H1 (cell line): ENCODE measurements at regions not wholly inside any gene's neighbourhood (a gene's known extent, or its start where the extent isn't known, plus 50 kb on each side); places are given as distances from the start of the nearest gene placed in this dataset.

Experiments
- CTCF ChIA-PET: fragments of 300-600 bp; sonication (Branson Sonifier 250); formaldehyde crosslinking; loops from one replicate; lab custom pipeline; 2021; ENCODE audit not compliant: partially characterized antibody; lab: Charles Lee
- POLR2A ChIA-PET: fragments of 300-600 bp; sonication (Branson Sonifier 250); formaldehyde crosslinking; loops from one replicate; lab custom pipeline; 2021; ENCODE audit warnings: inconsistent platforms; ENCODE audit not compliant: partially characterized antibody; lab: Charles Lee
- DNase-seq, 2 experiments: peaks; one replicate each; pipeline versions ENCODE4 v3.0.0 to v3.0.0-alpha.2; 2010 to 2022; ENCODE audit warnings: low spot score in 2 of 2, low read depth in 1 of 2, mixed read lengths in 1 of 2
- FAIRE-seq: peaks from 2 replicates; lab custom pipeline; 2011; peaks lifted over from hg19 to GRCh38; lab: Jason Lieb, UNC
- H2AFZ ChIP-seq: 2 replicates; pipeline ENCODE4 v1.8.1; 2012; ENCODE audit warnings: low read length, inconsistent platforms
- H2AK5ac ChIP-seq: 2 replicates; pipeline ENCODE4 v1.6.1; 2013; ENCODE audit warnings: low read depth, low read length
- H2BK120ac ChIP-seq: replicated peaks from 2 replicates; pipeline ENCODE3; 2013; ENCODE audit warnings: low read depth, low read length, inconsistent platforms
- H2BK12ac ChIP-seq: 2 replicates; pipeline ENCODE4 v1.6.1; 2013; ENCODE audit warnings: low read depth, low read length
- H2BK15ac ChIP-seq: 2 replicates; pipeline ENCODE4 v1.6.1; 2013; ENCODE audit warnings: low read length
- H2BK20ac ChIP-seq: 2 replicates; pipeline ENCODE4 v1.6.1; 2013; ENCODE audit warnings: low read length
- H2BK5ac ChIP-seq: 2 replicates; pipeline ENCODE4 v1.6.1; 2013; ENCODE audit warnings: low read depth, low read length
- H3K14ac ChIP-seq: 2 replicates; pipeline ENCODE4 v1.6.1; 2013; ENCODE audit warnings: inconsistent platforms; ENCODE audit not compliant: insufficient read length
- H3K18ac ChIP-seq: 2 replicates; pipeline ENCODE4 v1.6.1; 2013; ENCODE audit warnings: low read length; ENCODE audit errors: extremely low read depth
- H3K23ac ChIP-seq: 2 replicates; pipeline ENCODE4 v1.6.1; 2013; ENCODE audit warnings: inconsistent platforms; ENCODE audit not compliant: insufficient read length
- H3K23me2 ChIP-seq: 2 replicates; pipeline ENCODE4 v1.6.1; 2013; ENCODE audit warnings: low read depth, low read length
- H3K27ac ChIP-seq: 2 replicates; pipeline ENCODE4 v1.6.1; 2011; ENCODE audit warnings: low read depth, low read length, inconsistent platforms
- H3K27me3 ChIP-seq, 4 experiments: replicated peaks in 1 of 4; 1 replicate in 1 of 4; 2 replicates in 3 of 4; pipeline versions ENCODE4 v1.6.1 to v1.8.1; 2011 to 2013; ENCODE audit warnings: low read length in 3 of 4, mild to moderate bottlenecking in 3 of 4, inconsistent platforms in 2 of 4, mixed read lengths in 2 of 4, moderate library complexity in 1 of 4; ENCODE audit not compliant: control insufficient read depth in 3 of 4, insufficient read depth in 3 of 4; ENCODE audit errors: extremely low read depth in 1 of 4
- H3K36me3 ChIP-seq, 4 experiments: 2 replicates each; pipeline versions ENCODE4 v1.6.1 to v1.8.1; 2011 to 2013; ENCODE audit warnings: mild to moderate bottlenecking in 4 of 4, low read length in 3 of 4, moderate library complexity in 2 of 4, control low read depth in 1 of 4, inconsistent platforms in 1 of 4; ENCODE audit not compliant: insufficient read depth in 4 of 4, control insufficient read depth in 2 of 4
- H3K4ac ChIP-seq: replicated peaks from 2 replicates; pipeline ENCODE3; 2013; ENCODE audit warnings: low read length, low read depth, mixed read lengths, inconsistent platforms; ENCODE audit not compliant: insufficient read length
- H3K4me1 ChIP-seq, 4 experiments: replicated peaks in 1 of 4; 1 replicate in 1 of 4; 2 replicates in 3 of 4; pipeline versions ENCODE4 v1.6.1 to v1.8.1; 2011 to 2013; ENCODE audit warnings: low read length in 3 of 4, inconsistent platforms in 2 of 4, mixed read lengths in 1 of 4; ENCODE audit not compliant: insufficient read depth in 4 of 4, control insufficient read depth in 3 of 4
- H3K4me2 ChIP-seq, 2 experiments: 2 replicates each; pipeline versions ENCODE4 v1.6.1 to v1.8.1; 2011 to 2013; ENCODE audit warnings: low read depth in 2 of 2, low read length in 2 of 2, control low read depth in 1 of 2, inconsistent platforms in 1 of 2, mild to moderate bottlenecking in 1 of 2; ENCODE audit not compliant: insufficient read depth in 1 of 2
- H3K4me3 ChIP-seq, 4 experiments: fragments of 200-600, 300-600 bp in 1 of 4; sonication (generic), shearing (Covaris generic), sonication (Bioruptor Twin) in 1 of 4; 2 replicates each; pipeline versions ENCODE4 v1.5.1 to v1.8.1; 2011 to 2016; ENCODE audit warnings: low read length in 4 of 4, low read depth in 3 of 4, control low read depth in 2 of 4, inconsistent platforms in 2 of 4, mild to moderate bottlenecking in 2 of 4, mixed read lengths in 1 of 4, moderate library complexity in 1 of 4; ENCODE audit not compliant: insufficient read depth in 2 of 4; ENCODE audit errors: extremely low read depth in 1 of 4
- H3K56ac ChIP-seq: replicated peaks from 2 replicates; pipeline ENCODE3; 2013; ENCODE audit warnings: low read depth, mild to moderate bottlenecking, mixed read lengths, low read length, inconsistent platforms; ENCODE audit not compliant: insufficient read length
- H3K79me1 ChIP-seq: 2 replicates; pipeline ENCODE4 v1.6.1; 2013; ENCODE audit warnings: low read depth, low read length, control low read depth
- H3K79me2 ChIP-seq, 2 experiments: 2 replicates each; pipeline versions ENCODE4 v1.6.1 to v1.8.1; 2012 to 2013; ENCODE audit warnings: low read length in 2 of 2, mild to moderate bottlenecking in 2 of 2, inconsistent platforms in 1 of 2; ENCODE audit not compliant: insufficient read depth in 2 of 2, control insufficient read depth in 1 of 2
- H3K9ac ChIP-seq, 4 experiments: replicated peaks in 1 of 4; 1 replicate in 1 of 4; 2 replicates in 3 of 4; pipeline versions ENCODE4 v1.6.1 to v1.8.1; 2011 to 2013; ENCODE audit warnings: low read depth in 3 of 4, low read length in 3 of 4, control low read depth in 2 of 4, mild to moderate bottlenecking in 2 of 4, moderate library complexity in 2 of 4, inconsistent platforms in 1 of 4; ENCODE audit errors: extremely low read depth in 1 of 4
- H3K9me3 ChIP-seq, 2 experiments: 2 replicates each; pipeline versions ENCODE4 v1.6.1 to v1.8.1; 2012 to 2013; ENCODE audit warnings: mild to moderate bottlenecking in 2 of 2, moderate library complexity in 2 of 2, control low read depth in 1 of 2, inconsistent platforms in 1 of 2, low read depth in 1 of 2, low read length in 1 of 2, mixed read lengths in 1 of 2; ENCODE audit not compliant: insufficient read depth in 2 of 2
- H4K20me1 ChIP-seq, 2 experiments: replicated peaks in 1 of 2; 2 replicates each; pipeline versions ENCODE3 to v1.8.1; 2011 to 2013; ENCODE audit warnings: inconsistent platforms in 2 of 2, low read length in 2 of 2, mild to moderate bottlenecking in 1 of 2; ENCODE audit not compliant: insufficient read depth in 2 of 2, control insufficient read depth in 1 of 2
- H4K5ac ChIP-seq: 2 replicates; pipeline ENCODE4 v1.6.1; 2013; ENCODE audit warnings: low read length, low read depth, mixed read lengths, inconsistent platforms; ENCODE audit not compliant: insufficient read length
- H4K8ac ChIP-seq: 2 replicates; pipeline ENCODE4 v1.8.0; 2013; ENCODE audit warnings: mild to moderate bottlenecking, moderate library complexity, low read length, inconsistent platforms; ENCODE audit not compliant: insufficient read depth; ENCODE audit errors: extremely low read depth
- H4K91ac ChIP-seq: replicated peaks from 2 replicates; pipeline ENCODE3; 2013; ENCODE audit warnings: low read length, mixed read lengths, inconsistent platforms; ENCODE audit not compliant: insufficient read length
- CREB1 ChIP-seq: IDR thresholded peaks from 2 replicates; pipeline ENCODE4 v1.6.1; 2012; ENCODE audit warnings: inconsistent platforms
- GABPA ChIP-seq: IDR thresholded peaks from 2 replicates; pipeline ENCODE4 v1.6.1; 2011; ENCODE audit warnings: mild to moderate bottlenecking, low read length, moderate library complexity, borderline replicate concordance; ENCODE audit not compliant: insufficient read depth
- JUN ChIP-seq: IDR thresholded peaks from 2 replicates; pipeline ENCODE4 v1.6.1; 2011; ENCODE audit warnings: low read depth, mild to moderate bottlenecking, improper control_type of control experiment, low read length
- KDM1A ChIP-seq: fragments of 200-600, 300-600 bp; sonication (generic); IDR thresholded peaks from 2 replicates; pipeline ENCODE4 v1.7.1; 2016; ENCODE audit warnings: mild to moderate bottlenecking, low read length, borderline replicate concordance
- SIN3A ChIP-seq, 2 experiments: IDR thresholded peaks in 1 of 2; conservative IDR thresholded peaks in 1 of 2; 2 replicates each; pipeline ENCODE4 v1.6.1; 2011 to 2012; ENCODE audit warnings: low read length in 2 of 2, improper control_type of control experiment in 1 of 2, low read depth in 1 of 2, mild to moderate bottlenecking in 1 of 2
- SP4 ChIP-seq: IDR thresholded peaks from 2 replicates; pipeline ENCODE4 v1.6.1; 2012; ENCODE audit warnings: low read length, inconsistent platforms
- TBP ChIP-seq: IDR thresholded peaks from 2 replicates; pipeline ENCODE4 v1.6.1; 2011; ENCODE audit warnings: low read depth, low read length, improper control_type of control experiment
- TEAD4 ChIP-seq: IDR thresholded peaks from 2 replicates; pipeline ENCODE4 v1.6.1; 2012; ENCODE audit warnings: low read depth, low read length, inconsistent platforms, mixed read lengths
- WGBS, 2 experiments: shearing (Covaris generic) in 1 of 2; methylation state at CpG; one replicate each; pipeline versions ENCODE4 v1.1.6 to v1.1.7; 2013 to 2015; ENCODE audit warnings: low lambda C conversion rate in 2 of 2, mixed read lengths in 2 of 2, inconsistent platforms in 1 of 2, low coverage in 1 of 2, missing lambda C conversion rate in 1 of 2; ENCODE audit not compliant: insufficient replicate concordance in 2 of 2, insufficient coverage in 1 of 2, insufficient read length in 1 of 2; ENCODE audit errors: extremely low coverage in 1 of 2, missing lambda C conversion rate in 1 of 2; 5-methylcytosine and 5-hydroxymethylcytosine counted together
- TF ChIP-seq, protein P1 (sequence below), 3 experiments: IDR thresholded peaks; 1 replicate in 2 of 3; 2 replicates in 1 of 3; pipeline versions ENCODE4 v1.5.1 to v1.6.1; 2011; ENCODE audit warnings: low read length in 3 of 3, mild to moderate bottlenecking in 3 of 3, inconsistent platforms in 2 of 3, low read depth in 1 of 3, moderate library complexity in 1 of 3; ENCODE audit not compliant: insufficient read depth in 1 of 3; ENCODE audit errors: control extremely low read depth in 1 of 3

DNA sequence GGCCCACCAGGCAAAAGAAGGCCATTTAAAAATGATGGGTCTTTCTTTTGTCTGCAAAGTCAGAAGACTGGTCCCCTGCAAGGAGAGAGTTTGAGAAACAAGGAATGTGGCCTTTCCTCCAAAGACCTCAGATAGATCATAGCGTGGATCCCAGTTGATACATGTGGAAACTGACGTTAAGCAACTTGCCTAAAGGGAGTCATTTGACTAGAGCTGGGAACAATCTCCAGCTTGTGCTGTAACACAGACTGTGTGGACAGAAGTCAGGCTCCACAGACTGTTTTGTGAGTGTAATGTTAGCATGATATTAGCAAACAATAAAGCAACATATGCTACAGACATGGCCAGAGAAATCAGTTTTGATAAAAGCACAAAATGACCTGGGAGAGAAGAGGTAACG lies 140.4 kb upstream of the CITED2 start:
- no peak overlapping the region for H2BK120ac ChIP-seq
- 88% methylated on average over 3 of the region's 3 CpGs; no CpG with 5 or more reads in 1 of the 2 experiments for WGBS, 2 experiments
- H2AK5ac ChIP-seq, result no peak overlapping the region
- H2BK5ac ChIP-seq, result no peak overlapping the region
- FAIRE-seq, result no peak
- H3K23ac ChIP-seq, result no peak overlapping the region
- no peak overlapping the region for H3K14ac ChIP-seq
- no peak overlapping the region for H3K4ac ChIP-seq
- H3K36me3 ChIP-seq, result no peaks in the 10 kb centered on the region
- H4K91ac ChIP-seq, result no peak overlapping the region
- no peak overlapping the region for H4K8ac ChIP-seq
- H2BK15ac ChIP-seq, result no peak overlapping the region
- POLR2A ChIA-PET, result no interaction called here
- H3K27me3 ChIP-seq, result no peaks in the 10 kb centered on the region
- H3K9ac ChIP-seq, result no peak overlapping the region
- no peak overlapping the region for H4K5ac ChIP-seq
- H4K20me1 ChIP-seq, result no peaks in the 10 kb centered on the region
- H2AFZ ChIP-seq, result peak overlapping the region; percentile 58; the same call in 1 of the 2 replicates
- no peaks in the 10 kb centered on the region for H3K9me3 ChIP-seq
- no peak overlapping the region for H3K27ac ChIP-seq
- no peak for TF ChIP-seq CREB1
- no peak for TF ChIP-seq KDM1A
- TF ChIP-seq GABPA, result no peak
- no peak for TF ChIP-seq TEAD4
- TF ChIP-seq SP4, result no peak
- no peak for TF ChIP-seq SIN3A (conservative IDR thresholded peaks at IDR 0.05 in 1 of 2, IDR thresholded peaks at IDR 0.05 in 1 of 2; ENCODE audit: low read depth in 1 of 2, low read length in 2 of 2)
- TF ChIP-seq JUN, result no peak
- TF ChIP-seq, protein P1, sequence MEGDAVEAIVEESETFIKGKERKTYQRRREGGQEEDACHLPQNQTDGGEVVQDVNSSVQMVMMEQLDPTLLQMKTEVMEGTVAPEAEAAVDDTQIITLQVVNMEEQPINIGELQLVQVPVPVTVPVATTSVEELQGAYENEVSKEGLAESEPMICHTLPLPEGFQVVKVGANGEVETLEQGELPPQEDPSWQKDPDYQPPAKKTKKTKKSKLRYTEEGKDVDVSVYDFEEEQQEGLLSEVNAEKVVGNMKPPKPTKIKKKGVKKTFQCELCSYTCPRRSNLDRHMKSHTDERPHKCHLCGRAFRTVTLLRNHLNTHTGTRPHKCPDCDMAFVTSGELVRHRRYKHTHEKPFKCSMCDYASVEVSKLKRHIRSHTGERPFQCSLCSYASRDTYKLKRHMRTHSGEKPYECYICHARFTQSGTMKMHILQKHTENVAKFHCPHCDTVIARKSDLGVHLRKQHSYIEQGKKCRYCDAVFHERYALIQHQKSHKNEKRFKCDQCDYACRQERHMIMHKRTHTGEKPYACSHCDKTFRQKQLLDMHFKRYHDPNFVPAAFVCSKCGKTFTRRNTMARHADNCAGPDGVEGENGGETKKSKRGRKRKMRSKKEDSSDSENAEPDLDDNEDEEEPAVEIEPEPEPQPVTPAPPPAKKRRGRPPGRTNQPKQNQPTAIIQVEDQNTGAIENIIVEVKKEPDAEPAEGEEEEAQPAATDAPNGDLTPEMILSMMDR (IDR thresholded peaks at IDR 0.05; ENCODE audit: control extremely low read depth in 1 of 3, insufficient read depth in 1 of 3, low read depth in 1 of 3, low read length in 3 of 3), result no peak
- no peak for TF ChIP-seq TBP
- H3K79me2 ChIP-seq, result no peaks in the 10 kb centered on the region
- H3K4me1 ChIP-seq, result no peaks in the 10 kb centered on the region
- no peak overlapping the region for H3K18ac ChIP-seq
- CTCF ChIA-PET, result no interaction called here
- no peak overlapping the region for H2BK20ac ChIP-seq
- no peak overlapping the region for H2BK12ac ChIP-seq
- no peak overlapping the region for H3K4me2 ChIP-seq
- H3K4me3 ChIP-seq, result no peak overlapping the region
- no peaks in the 10 kb centered on the region for H3K23me2 ChIP-seq
- no peak for DNase-seq
- no peak overlapping the region for H3K56ac ChIP-seq
- no peaks in the 10 kb centered on the region for H3K79me1 ChIP-seq
